GM12865 (cell line): ENCODE measurements at regions not wholly inside any gene's neighbourhood (a gene's known extent, or its start where the extent isn't known, plus 50 kb on each side); places are given as distances from the start of the nearest gene placed in this dataset.

ENCODE experiments used
- DNase-seq: peaks from one replicate; pipeline ENCODE4 v3.0.0; 2010; ENCODE audit warnings: low read depth
- H3K4me3 ChIP-seq: 2 replicates; pipeline ENCODE4 v1.5.1; 2011; ENCODE audit warnings: mild to moderate bottlenecking, low read depth, low read length, control low read depth
- TF ChIP-seq, protein P1 (sequence below): IDR thresholded peaks from 2 replicates; pipeline ENCODE4 v1.5.1; 2011; ENCODE audit warnings: low read length, control low read depth, low read depth, inconsistent platforms; ENCODE audit not compliant: insufficient read depth; ENCODE audit errors: missing control alignments

- TF ChIP-seq, protein P1, sequence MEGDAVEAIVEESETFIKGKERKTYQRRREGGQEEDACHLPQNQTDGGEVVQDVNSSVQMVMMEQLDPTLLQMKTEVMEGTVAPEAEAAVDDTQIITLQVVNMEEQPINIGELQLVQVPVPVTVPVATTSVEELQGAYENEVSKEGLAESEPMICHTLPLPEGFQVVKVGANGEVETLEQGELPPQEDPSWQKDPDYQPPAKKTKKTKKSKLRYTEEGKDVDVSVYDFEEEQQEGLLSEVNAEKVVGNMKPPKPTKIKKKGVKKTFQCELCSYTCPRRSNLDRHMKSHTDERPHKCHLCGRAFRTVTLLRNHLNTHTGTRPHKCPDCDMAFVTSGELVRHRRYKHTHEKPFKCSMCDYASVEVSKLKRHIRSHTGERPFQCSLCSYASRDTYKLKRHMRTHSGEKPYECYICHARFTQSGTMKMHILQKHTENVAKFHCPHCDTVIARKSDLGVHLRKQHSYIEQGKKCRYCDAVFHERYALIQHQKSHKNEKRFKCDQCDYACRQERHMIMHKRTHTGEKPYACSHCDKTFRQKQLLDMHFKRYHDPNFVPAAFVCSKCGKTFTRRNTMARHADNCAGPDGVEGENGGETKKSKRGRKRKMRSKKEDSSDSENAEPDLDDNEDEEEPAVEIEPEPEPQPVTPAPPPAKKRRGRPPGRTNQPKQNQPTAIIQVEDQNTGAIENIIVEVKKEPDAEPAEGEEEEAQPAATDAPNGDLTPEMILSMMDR: no peak
- no peak overlapping the region for H3K4me3 ChIP-seq
- DNase-seq: no peak
Observed at GRCh38 chr2:186042207-186043028, 303.8 kb downstream of the FSIP2 start.

DNA sequence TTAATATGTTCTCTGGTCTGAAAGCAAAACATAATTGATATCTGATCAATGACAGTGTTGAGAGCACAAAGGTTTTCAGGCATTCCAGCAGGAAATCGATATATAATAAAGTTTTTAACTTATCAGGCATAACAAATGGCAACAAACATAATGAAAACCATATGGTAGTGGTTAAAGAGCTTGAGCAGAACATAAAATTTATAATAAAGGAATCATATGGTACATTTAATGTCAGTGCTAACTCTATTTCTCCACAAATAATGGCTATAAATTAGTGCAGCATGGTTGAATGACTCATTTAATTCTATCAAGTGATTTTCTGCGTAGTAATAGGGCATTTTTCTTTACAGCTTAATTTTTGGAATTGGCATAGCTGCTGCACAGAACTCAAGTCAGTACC lies 306.2 kb downstream of the FSIP2 start:
- no peak for DNase-seq
- TF ChIP-seq, protein P1: no peak
- no peak overlapping the region for H3K4me3 ChIP-seq

DNA sequence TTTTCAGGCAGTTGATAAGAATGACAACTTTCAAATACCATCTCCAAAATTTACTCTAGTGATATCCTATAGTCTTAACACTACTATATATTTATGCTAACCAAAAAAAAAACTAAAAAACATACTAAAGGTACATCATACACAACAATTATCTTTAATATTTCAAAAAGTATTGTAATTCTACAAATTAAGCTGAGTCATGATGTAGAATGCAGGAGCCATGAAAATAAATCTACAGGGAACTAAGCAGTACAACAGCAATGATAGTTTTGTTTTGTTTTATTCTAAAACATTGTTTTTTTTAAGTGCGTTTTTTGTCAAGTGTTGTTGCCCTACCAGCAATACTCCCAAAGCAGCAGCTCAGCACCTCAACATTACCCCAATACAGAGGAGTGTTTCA lies 314.3 kb downstream of the FSIP2 start:
- DNase-seq: no peak
- no peak overlapping the region for H3K4me3 ChIP-seq
- TF ChIP-seq, protein P1: no peak

DNA sequence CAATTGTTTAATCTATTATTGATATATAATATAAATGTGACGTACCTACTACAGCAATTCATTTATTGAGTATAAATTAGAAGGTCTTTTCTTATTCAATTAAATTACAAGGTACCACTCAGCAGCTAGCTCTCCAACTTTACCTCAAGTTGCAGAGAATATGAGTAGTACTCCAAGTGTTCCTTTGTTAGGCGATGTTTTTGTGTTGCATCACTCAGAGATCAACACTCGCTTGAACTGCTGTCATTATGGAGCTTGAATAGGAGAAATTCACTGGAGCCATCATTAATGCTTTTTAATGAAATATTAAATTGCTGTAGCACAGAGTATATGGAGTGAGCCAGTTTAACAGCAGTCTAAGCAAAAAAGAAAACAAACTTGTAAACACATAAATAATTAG lies 320.0 kb downstream of the FSIP2 start:
- no peak for DNase-seq
- TF ChIP-seq, protein P1: no peak

GRCh38 chr2:186059096-186059495 lies 320.5 kb downstream of the FSIP2 start:
- TF ChIP-seq, protein P1: no peak
- no peak overlapping the region for H3K4me3 ChIP-seq
- DNase-seq: no peak

More for the DNA sequence above, 320.0 kb downstream of the FSIP2 start:
- no peak overlapping the region for H3K4me3 ChIP-seq

GRCh38 chr2:186060744-186061440 lies 322.3 kb downstream of the FSIP2 start:
- no peak overlapping the region for H3K4me3 ChIP-seq
- TF ChIP-seq, protein P1: no peak
- DNase-seq: no peak
